ENCODE measurements at regions not wholly inside any gene's neighbourhood (a gene's known extent, or its start where the extent isn't known, plus 50 kb on each side); places are given as distances from the start of the nearest gene placed in this dataset.

- no peak for TF ChIP-seq CTCF (IDR thresholded peaks at IDR 0.05; ENCODE audit: control extremely low read depth in 1 of 3, insufficient read depth in 1 of 3, low read depth in 1 of 3, low read length in 3 of 3)
- TF ChIP-seq EP300 (IDR thresholded peaks at IDR 0.05; ENCODE audit: borderline replicate concordance in 1 of 2, low read depth in 2 of 2, low read length in 2 of 2): no peak
- no peak for TF ChIP-seq YY1 (IDR thresholded peaks at IDR 0.05; ENCODE audit: low read depth, low read length)
- TF ChIP-seq POLR2A (IDR thresholded peaks at IDR 0.05; ENCODE audit: control extremely low read depth in 1 of 2, low read depth in 2 of 2, low read length in 2 of 2): no peak
- no peak for TF ChIP-seq EZH2 (IDR thresholded peaks at IDR 0.05; ENCODE audit: low read depth, low read length, severe bottlenecking)
Observed at GRCh38 chr3:124207077-124207476, 215.2 kb upstream of the ROPN1 start.
